WTC11 (cell line): ENCODE measurements at regions not wholly inside any gene's neighbourhood (a gene's known extent, or its start where the extent isn't known, plus 50 kb on each side); places are given as distances from the start of the nearest gene placed in this dataset.

ENCODE experiments used
- ATAC-seq: fragments of 200-7000 bp; cut with Tn5 transposase; 2 replicates; pipeline ENCODE4 v1.10.0; 2021; ENCODE audit warnings: mild to moderate bottlenecking, moderate library complexity
- CTCF ChIA-PET: fragments of 300-600 bp; sonication (Branson Sonifier 250); formaldehyde crosslinking; loops from one replicate; lab custom pipeline; 2021; ENCODE audit warnings: antibody characterized with exemption; lab: Charles Lee
- POLR2A ChIA-PET: fragments of 350-600 bp; sonication (Branson Sonifier 250); formaldehyde crosslinking; loops from one replicate; lab custom pipeline; 2021; ENCODE audit warnings: antibody characterized with exemption; lab: Charles Lee
- DNase-seq: peaks from one replicate; pipeline ENCODE4 v3.0.0; 2021; ENCODE audit warnings: low spot score
- H3K27ac Mint-ChIP-seq: 2 replicates; pipeline ENCODE4 v1.8.0; 2021; ENCODE audit warnings: mixed read lengths
- H3K27me3 Mint-ChIP-seq: 2 replicates; pipeline ENCODE4 v1.8.0; 2021; ENCODE audit warnings: low read depth, mild to moderate bottlenecking, moderate library complexity, mixed read lengths
- H3K36me3 Mint-ChIP-seq: 2 replicates; pipeline ENCODE4 v1.8.0; 2021; ENCODE audit warnings: mixed read lengths
- H3K4me1 Mint-ChIP-seq: 2 replicates; pipeline ENCODE4 v1.8.0; 2022; ENCODE audit warnings: mixed read lengths
- H3K4me3 Mint-ChIP-seq: 2 replicates; pipeline ENCODE4 v1.8.0; 2021; ENCODE audit warnings: mild to moderate bottlenecking, moderate library complexity, mixed read lengths
- H3K9me3 Mint-ChIP-seq: 2 replicates; pipeline ENCODE4 v1.8.0; 2021; ENCODE audit warnings: mixed read lengths
- CBFB ChIP-seq: sonication (generic); formaldehyde crosslinking; IDR thresholded peaks from 2 replicates; pipeline ENCODE4 v1.8.1; 2022; ENCODE audit warnings: mild to moderate bottlenecking, low read depth, missing genetic modification reagents
- CREB1 ChIP-seq: sonication (generic); formaldehyde crosslinking; IDR thresholded peaks from 2 replicates; pipeline ENCODE4 v1.8.0; 2023; ENCODE audit warnings: mild to moderate bottlenecking, missing genetic modification reagents
- ELF4 ChIP-seq: sonication (generic); formaldehyde crosslinking; IDR thresholded peaks from 2 replicates; pipeline ENCODE4 v1.8.1; 2022; ENCODE audit warnings: low read depth, mild to moderate bottlenecking, moderate library complexity, missing genetic modification reagents
- GTF2I ChIP-seq: fragments of 250-450 bp; sonication (Bioruptor Pico); conservative IDR thresholded peaks from 2 replicates; pipeline ENCODE4 v1.4.0; 2021; ENCODE audit warnings: mild to moderate bottlenecking
- JUN ChIP-seq: sonication (generic); formaldehyde crosslinking; IDR thresholded peaks from 2 replicates; pipeline ENCODE4 v1.8.0; 2023; ENCODE audit warnings: mild to moderate bottlenecking, missing genetic modification reagents
- KAT7 ChIP-seq: sonication (generic); formaldehyde crosslinking; IDR thresholded peaks from 2 replicates; pipeline ENCODE4 v1.8.1; 2023; ENCODE audit warnings: missing genetic modification reagents, mild to moderate bottlenecking, borderline replicate concordance
- OVOL2 ChIP-seq: fragments of 250-450 bp; sonication (Bioruptor Pico); IDR thresholded peaks from 2 replicates; pipeline ENCODE4 v1.9.0; 2021; ENCODE audit warnings: mild to moderate bottlenecking, borderline replicate concordance
- RORB ChIP-seq: fragments of 250-450 bp; sonication (Bioruptor Pico); IDR thresholded peaks from 2 replicates; pipeline ENCODE4 v1.9.0; 2021; ENCODE audit warnings: mild to moderate bottlenecking
- SOX15 ChIP-seq: fragments of 250-450 bp; sonication (Bioruptor Pico); IDR thresholded peaks from 2 replicates; pipeline ENCODE4 v1.9.0; 2021; ENCODE audit warnings: mild to moderate bottlenecking
- SP1 ChIP-seq: sonication (generic); formaldehyde crosslinking; conservative IDR thresholded peaks from 2 replicates; pipeline ENCODE4 v1.8.1; 2022; ENCODE audit warnings: missing genetic modification reagents
- ZNF317 ChIP-seq: sonication (generic); formaldehyde crosslinking; IDR thresholded peaks from 2 replicates; pipeline ENCODE4 v1.8.1; 2023; ENCODE audit warnings: low read depth, mild to moderate bottlenecking, moderate library complexity, missing genetic modification reagents, borderline replicate concordance
- ZNF396 ChIP-seq: fragments of 250-450 bp; sonication (Bioruptor Pico); IDR thresholded peaks from 2 replicates; pipeline ENCODE4 v1.8.0; 2021; ENCODE audit warnings: mild to moderate bottlenecking, moderate library complexity, borderline replicate concordance
- TF ChIP-seq, protein P1 (sequence below): sonication (generic); formaldehyde crosslinking; IDR thresholded peaks from 2 replicates; pipeline ENCODE4 v1.8.1; 2023; ENCODE audit warnings: mild to moderate bottlenecking, missing genetic modification reagents, moderate library complexity
- TF ChIP-seq, protein P2 (sequence below): sonication (generic); formaldehyde crosslinking; IDR thresholded peaks from 2 replicates; pipeline ENCODE4 v1.8.0; 2022; ENCODE audit warnings: mild to moderate bottlenecking, missing genetic modification reagents
- TF ChIP-seq, protein P3 (sequence below): fragments of 250-450 bp; sonication (Bioruptor Pico); IDR thresholded peaks from 2 replicates; pipeline ENCODE4 v1.9.0; 2021; ENCODE audit warnings: mild to moderate bottlenecking
- TF ChIP-seq, protein P4 (sequence below): fragments of 250-450 bp; sonication (Bioruptor Pico); IDR thresholded peaks from 2 replicates; pipeline ENCODE4 v1.8.0; 2021; ENCODE audit warnings: mild to moderate bottlenecking
- TF ChIP-seq, protein P5 (sequence below): sonication (generic); formaldehyde crosslinking; IDR thresholded peaks from 2 replicates; pipeline ENCODE4 v1.8.0; 2023; ENCODE audit warnings: missing genetic modification reagents
- TF ChIP-seq, protein P6 (sequence below): sonication (generic); formaldehyde crosslinking; IDR thresholded peaks from 2 replicates; pipeline ENCODE4 v1.8.1; 2022; ENCODE audit warnings: mild to moderate bottlenecking, missing genetic modification reagents, moderate library complexity, borderline replicate concordance
- TF ChIP-seq, protein P7 (sequence below): sonication (generic); formaldehyde crosslinking; IDR thresholded peaks from 2 replicates; pipeline ENCODE4 v1.8.1; 2023; ENCODE audit warnings: mild to moderate bottlenecking, missing genetic modification reagents

DNA sequence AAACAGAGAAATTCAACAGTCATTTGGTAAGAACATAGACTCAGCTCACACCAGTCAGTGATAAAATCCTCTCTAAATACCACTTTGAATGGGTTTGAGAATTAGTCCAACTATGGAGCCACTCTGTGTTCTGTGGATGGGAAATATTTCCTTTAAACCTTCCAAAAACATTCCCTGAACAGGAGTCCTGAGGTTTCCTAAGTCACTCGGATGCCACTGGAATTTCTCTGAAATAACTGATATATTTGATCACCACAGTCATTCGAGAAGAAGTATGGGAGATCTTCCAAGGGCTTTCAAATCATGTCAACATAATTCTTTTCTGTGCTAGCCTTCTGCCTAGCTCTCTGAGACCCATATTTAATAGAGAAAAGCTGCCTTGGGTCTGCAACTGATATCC is 958.6 kb downstream of the STIM2 start:
- H3K27ac Mint-ChIP-seq: no peak overlapping the region
- no peak for ATAC-seq
- POLR2A ChIA-PET: no interaction called here

DNA sequence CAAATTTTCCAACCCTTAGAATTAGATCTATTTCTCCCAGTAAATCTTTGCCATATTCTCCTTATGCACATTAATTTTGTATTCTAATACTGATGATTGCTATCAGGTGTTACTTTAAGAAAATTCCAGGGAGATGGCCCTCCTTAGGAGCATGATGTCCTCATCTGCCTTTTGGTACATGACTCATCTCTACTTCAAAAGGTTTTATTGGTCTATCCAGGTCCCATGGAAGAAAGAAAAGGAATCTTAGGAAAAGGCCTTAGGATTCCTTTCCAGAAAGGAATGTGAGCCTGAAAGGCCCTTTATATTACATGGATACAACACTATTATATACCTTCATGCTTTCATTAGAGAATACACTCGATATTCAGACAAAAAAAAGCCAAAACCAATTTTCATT is 968.2 kb downstream of the STIM2 start:
- Mint-ChIP-seq H3K4me1 (no peaks in the 10 kb centered on the region), H3K36me3 (no peaks in the 10 kb centered on the region), H3K27me3 (no peaks in the 10 kb centered on the region), H3K4me3 (no peak overlapping the region), H3K9me3 (peaks cover 1% of the 10 kb centered on the region; the same call in 1 of the 2 replicates), H3K27ac (no peak overlapping the region)
- POLR2A ChIA-PET: no interaction called here
- ATAC-seq: no peak
- no peak for DNase-seq
- TF ChIP-seq, protein P1, sequence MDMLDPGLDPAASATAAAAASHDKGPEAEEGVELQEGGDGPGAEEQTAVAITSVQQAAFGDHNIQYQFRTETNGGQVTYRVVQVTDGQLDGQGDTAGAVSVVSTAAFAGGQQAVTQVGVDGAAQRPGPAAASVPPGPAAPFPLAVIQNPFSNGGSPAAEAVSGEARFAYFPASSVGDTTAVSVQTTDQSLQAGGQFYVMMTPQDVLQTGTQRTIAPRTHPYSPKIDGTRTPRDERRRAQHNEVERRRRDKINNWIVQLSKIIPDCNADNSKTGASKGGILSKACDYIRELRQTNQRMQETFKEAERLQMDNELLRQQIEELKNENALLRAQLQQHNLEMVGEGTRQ (CRISPR knock-in tag): no peak
- no peak for TF ChIP-seq ZNF396
- CTCF ChIA-PET: no interaction called here

More for the DNA sequence above, 958.6 kb downstream of the STIM2 start:
- TF ChIP-seq RORB (CRISPR knock-in tag) (no peak), SOX15 (CRISPR knock-in tag) (no peak), KAT7 (no peak), CREB1 (CRISPR knock-in tag) (no peak), GTF2I (CRISPR knock-in tag) (no peak), CBFB (CRISPR knock-in tag) (no peak), OVOL2 (CRISPR knock-in tag) (no peak), JUN (CRISPR knock-in tag) (no peak), ELF4 (CRISPR knock-in tag) (no peak), SP1 (no peak), ZNF317 (CRISPR knock-in tag) (no peak)
- TF ChIP-seq, protein P2, sequence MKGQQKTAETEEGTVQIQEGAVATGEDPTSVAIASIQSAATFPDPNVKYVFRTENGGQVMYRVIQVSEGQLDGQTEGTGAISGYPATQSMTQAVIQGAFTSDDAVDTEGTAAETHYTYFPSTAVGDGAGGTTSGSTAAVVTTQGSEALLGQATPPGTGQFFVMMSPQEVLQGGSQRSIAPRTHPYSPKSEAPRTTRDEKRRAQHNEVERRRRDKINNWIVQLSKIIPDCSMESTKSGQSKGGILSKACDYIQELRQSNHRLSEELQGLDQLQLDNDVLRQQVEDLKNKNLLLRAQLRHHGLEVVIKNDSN: no peak
- TF ChIP-seq, protein P3, sequence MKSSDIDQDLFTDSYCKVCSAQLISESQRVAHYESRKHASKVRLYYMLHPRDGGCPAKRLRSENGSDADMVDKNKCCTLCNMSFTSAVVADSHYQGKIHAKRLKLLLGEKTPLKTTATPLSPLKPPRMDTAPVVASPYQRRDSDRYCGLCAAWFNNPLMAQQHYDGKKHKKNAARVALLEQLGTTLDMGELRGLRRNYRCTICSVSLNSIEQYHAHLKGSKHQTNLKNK (CRISPR knock-in tag): no peak
- TF ChIP-seq, protein P4, sequence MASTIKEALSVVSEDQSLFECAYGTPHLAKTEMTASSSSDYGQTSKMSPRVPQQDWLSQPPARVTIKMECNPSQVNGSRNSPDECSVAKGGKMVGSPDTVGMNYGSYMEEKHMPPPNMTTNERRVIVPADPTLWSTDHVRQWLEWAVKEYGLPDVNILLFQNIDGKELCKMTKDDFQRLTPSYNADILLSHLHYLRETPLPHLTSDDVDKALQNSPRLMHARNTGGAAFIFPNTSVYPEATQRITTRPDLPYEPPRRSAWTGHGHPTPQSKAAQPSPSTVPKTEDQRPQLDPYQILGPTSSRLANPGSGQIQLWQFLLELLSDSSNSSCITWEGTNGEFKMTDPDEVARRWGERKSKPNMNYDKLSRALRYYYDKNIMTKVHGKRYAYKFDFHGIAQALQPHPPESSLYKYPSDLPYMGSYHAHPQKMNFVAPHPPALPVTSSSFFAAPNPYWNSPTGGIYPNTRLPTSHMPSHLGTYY (CRISPR knock-in tag): no peak
- TF ChIP-seq, protein P5, sequence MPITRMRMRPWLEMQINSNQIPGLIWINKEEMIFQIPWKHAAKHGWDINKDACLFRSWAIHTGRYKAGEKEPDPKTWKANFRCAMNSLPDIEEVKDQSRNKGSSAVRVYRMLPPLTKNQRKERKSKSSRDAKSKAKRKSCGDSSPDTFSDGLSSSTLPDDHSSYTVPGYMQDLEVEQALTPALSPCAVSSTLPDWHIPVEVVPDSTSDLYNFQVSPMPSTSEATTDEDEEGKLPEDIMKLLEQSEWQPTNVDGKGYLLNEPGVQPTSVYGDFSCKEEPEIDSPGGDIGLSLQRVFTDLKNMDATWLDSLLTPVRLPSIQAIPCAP (CRISPR knock-in tag): no peak
- TF ChIP-seq, protein P6, sequence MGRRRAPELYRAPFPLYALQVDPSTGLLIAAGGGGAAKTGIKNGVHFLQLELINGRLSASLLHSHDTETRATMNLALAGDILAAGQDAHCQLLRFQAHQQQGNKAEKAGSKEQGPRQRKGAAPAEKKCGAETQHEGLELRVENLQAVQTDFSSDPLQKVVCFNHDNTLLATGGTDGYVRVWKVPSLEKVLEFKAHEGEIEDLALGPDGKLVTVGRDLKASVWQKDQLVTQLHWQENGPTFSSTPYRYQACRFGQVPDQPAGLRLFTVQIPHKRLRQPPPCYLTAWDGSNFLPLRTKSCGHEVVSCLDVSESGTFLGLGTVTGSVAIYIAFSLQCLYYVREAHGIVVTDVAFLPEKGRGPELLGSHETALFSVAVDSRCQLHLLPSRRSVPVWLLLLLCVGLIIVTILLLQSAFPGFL: no peak
- TF ChIP-seq, protein P7, sequence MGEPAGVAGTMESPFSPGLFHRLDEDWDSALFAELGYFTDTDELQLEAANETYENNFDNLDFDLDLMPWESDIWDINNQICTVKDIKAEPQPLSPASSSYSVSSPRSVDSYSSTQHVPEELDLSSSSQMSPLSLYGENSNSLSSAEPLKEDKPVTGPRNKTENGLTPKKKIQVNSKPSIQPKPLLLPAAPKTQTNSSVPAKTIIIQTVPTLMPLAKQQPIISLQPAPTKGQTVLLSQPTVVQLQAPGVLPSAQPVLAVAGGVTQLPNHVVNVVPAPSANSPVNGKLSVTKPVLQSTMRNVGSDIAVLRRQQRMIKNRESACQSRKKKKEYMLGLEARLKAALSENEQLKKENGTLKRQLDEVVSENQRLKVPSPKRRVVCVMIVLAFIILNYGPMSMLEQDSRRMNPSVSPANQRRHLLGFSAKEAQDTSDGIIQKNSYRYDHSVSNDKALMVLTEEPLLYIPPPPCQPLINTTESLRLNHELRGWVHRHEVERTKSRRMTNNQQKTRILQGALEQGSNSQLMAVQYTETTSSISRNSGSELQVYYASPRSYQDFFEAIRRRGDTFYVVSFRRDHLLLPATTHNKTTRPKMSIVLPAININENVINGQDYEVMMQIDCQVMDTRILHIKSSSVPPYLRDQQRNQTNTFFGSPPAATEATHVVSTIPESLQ: no peak
- CTCF ChIA-PET: no interaction called here
- Mint-ChIP-seq H3K4me3 (no peak overlapping the region), H3K9me3 (peaks cover 35% of the 10 kb centered on the region), H3K27me3 (no peaks in the 10 kb centered on the region), H3K4me1 (no peaks in the 10 kb centered on the region), H3K36me3 (peaks cover 19% of the 10 kb centered on the region)
- no peak for DNase-seq
